GM18502 (cell line): ENCODE measurements at regions not wholly inside any gene's neighbourhood (a gene's known extent, or its start where the extent isn't known, plus 50 kb on each side); places are given as distances from the start of the nearest gene placed in this dataset.

ENCODE experiments used
- ATAC-seq: cut with Tn5 transposase; IDR thresholded peaks from one replicate; pipeline ENCODE4 v1.9.1; 2021; ENCODE audit warnings: mild to moderate bottlenecking; ENCODE audit not compliant: unreplicated experiment, poor library complexity

- no peak for ATAC-seq
Measured at GRCh38 chr20:57769756-57770155, 59.9 kb upstream of the PMEPA1 start.

GRCh38 chr20:57768519-57768918 lies 58.7 kb upstream of the PMEPA1 start:
- no peak for ATAC-seq

GRCh38 chr20:57767441-57767840 lies 57.6 kb upstream of the PMEPA1 start:
- ATAC-seq, result no peak

GRCh38 chr20:57763235-57763595 lies 53.4 kb upstream of the PMEPA1 start:
- no peak for ATAC-seq

GRCh38 chr20:57762531-57763234 lies 52.9 kb upstream of the PMEPA1 start:
- ATAC-seq, result no peak

- no peak for ATAC-seq
Measured at GRCh38 chr20:57761413-57761734, 51.6 kb upstream of the PMEPA1 start.

- no peak for ATAC-seq
Measured at GRCh38 chr20:57760698-57761412, 51.0 kb upstream of the PMEPA1 start.

- ATAC-seq, result no peak
Measured at GRCh38 chr20:57759724-57760123, 49.9 kb upstream of the PMEPA1 start.
